Epithelial cell of esophagus (primary cell): ENCODE measurements at regions not wholly inside any gene's neighbourhood (a gene's known extent, or its start where the extent isn't known, plus 50 kb on each side); places are given as distances from the start of the nearest gene placed in this dataset.

Experiments used
- DNase-seq: peaks from one replicate; pipeline ENCODE4 v3.0.0; 2010; ENCODE audit warnings: low read depth
- H3K4me3 ChIP-seq: 2 replicates; pipeline ENCODE4 v1.5.1; 2011; ENCODE audit warnings: mild to moderate bottlenecking, low read length, control low read depth
- CTCF ChIP-seq: IDR thresholded peaks from 2 replicates; pipeline ENCODE4 v1.5.1; 2011; ENCODE audit warnings: low read depth, mild to moderate bottlenecking, low read length, control low read depth, inconsistent platforms; ENCODE audit not compliant: insufficient read depth; ENCODE audit errors: missing control alignments

GRCh38 chr6:74253261-74253660 lies 557.3 kb downstream of the CD109 start:
- no peak overlapping the region for H3K4me3 ChIP-seq
- no peak for DNase-seq
- TF ChIP-seq CTCF, result no peak

- H3K4me3 ChIP-seq, result no peak overlapping the region
- no peak for TF ChIP-seq CTCF
- DNase-seq, result no peak
Measured at GRCh38 chr6:74250161-74250818, 554.3 kb downstream of the CD109 start.

GRCh38 chr6:74249658-74250057 lies 553.7 kb downstream of the CD109 start:
- no peak for TF ChIP-seq CTCF
- H3K4me3 ChIP-seq, result no peak overlapping the region
- no peak for DNase-seq

GRCh38 chr6:74248966-74249365 lies 553.0 kb downstream of the CD109 start:
- DNase-seq, result peak; percentile 7
- H3K4me3 ChIP-seq, result no peak overlapping the region
- TF ChIP-seq CTCF, result no peak

- no peak for TF ChIP-seq CTCF
- H3K4me3 ChIP-seq, result no peak overlapping the region
- DNase-seq, result peak; percentile 90
Measured at GRCh38 chr6:74222768-74223333, 526.8 kb downstream of the CD109 start.

- no peak for TF ChIP-seq CTCF
- peak; percentile 43 for DNase-seq
- H3K4me3 ChIP-seq, result no peak overlapping the region
Measured at GRCh38 chr6:74213995-74214394, 518.0 kb downstream of the CD109 start.

- TF ChIP-seq CTCF, result no peak
Measured at GRCh38 chr6:74208239-74208638, 512.2 kb downstream of the CD109 start.

More at GRCh38 chr6:74208239-74208638, 512.2 kb downstream of the CD109 start:
- H3K4me3 ChIP-seq, result no peak overlapping the region
- no peak for DNase-seq
